ENCODE measurements at regions not wholly inside any gene's neighbourhood (a gene's known extent, or its start where the extent isn't known, plus 50 kb on each side); places are given as distances from the start of the nearest gene placed in this dataset.

DNA sequence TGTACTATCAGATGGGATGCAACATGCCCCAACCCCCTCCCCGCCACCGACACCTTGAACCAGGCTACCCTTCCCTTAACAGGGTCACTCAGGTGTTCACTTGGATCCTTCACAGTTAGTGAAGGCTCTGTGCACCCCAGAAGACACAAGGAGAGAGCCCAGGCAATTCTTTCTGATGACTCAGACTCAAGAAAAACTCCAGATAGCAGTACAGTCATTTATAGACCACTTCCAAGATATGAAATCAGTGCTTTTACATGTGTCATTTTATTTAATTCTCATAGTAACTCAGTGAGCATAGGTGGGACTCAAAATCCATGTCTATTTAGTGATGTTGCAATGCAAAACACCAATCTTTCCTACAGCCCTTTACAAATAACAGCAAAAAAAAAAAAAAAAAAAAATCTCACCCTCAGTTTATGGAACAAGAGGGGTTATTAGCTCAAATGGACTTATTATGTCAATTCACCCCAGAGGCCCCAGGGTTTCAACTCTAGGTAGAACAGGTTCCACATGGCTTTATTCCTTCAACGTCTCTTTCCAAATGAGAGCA, 71.9 kb downstream of the FOXD1 start:
- H3K4me3 ChIP-seq (ENCODE audit: low read depth, low read length), result no peak overlapping the region
- peaks cover 70% of the 10 kb centered on the region for H3K27me3 ChIP-seq (ENCODE audit: control insufficient read depth, insufficient read depth, low read length)
- H3K4me1 ChIP-seq (ENCODE audit: control insufficient read depth, insufficient read depth, low read length), result peaks cover 15% of the 10 kb centered on the region
- no peaks in the 10 kb centered on the region for H3K9me3 ChIP-seq (ENCODE audit: control insufficient read depth, insufficient read depth, low read length)
- no peaks in the 10 kb centered on the region for H3K36me3 ChIP-seq (ENCODE audit: control insufficient read depth, insufficient read depth, low read length)
- DNase-seq (ENCODE audit: low read depth in 4 of 6, low spot score in 6 of 6), result no peak
- 82% methylated on average over 2 of the region's 3 CpGs for WGBS (ENCODE audit: insufficient coverage)
- no peak overlapping the region for H3K27ac ChIP-seq (ENCODE audit: low read depth, low read length)

DNA sequence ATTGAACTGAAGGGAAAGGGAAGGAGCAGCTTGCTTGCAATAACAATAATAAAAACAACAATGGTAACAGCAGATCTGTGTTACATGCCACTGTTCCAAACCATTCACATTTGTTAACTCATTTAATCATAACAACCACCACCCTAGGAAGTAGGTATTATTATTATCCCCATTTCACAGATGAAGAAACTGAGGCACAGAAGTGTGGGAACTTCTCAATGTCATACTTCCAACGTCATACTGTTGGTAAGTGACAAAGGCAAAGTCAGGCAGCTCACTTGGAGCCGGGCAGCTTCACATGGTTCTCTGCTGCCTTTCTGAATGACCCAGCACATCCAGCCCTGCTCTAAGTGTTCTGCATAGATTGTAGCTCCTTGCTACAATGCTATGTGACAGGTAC, 72.6 kb downstream of the FOXD1 start:
- Histone ChIP-seq H3K4me1 (ENCODE audit: control insufficient read depth, insufficient read depth, low read length) (peaks cover 9% of the 10 kb centered on the region), H3K27me3 (ENCODE audit: control insufficient read depth, insufficient read depth, low read length) (peaks cover 63% of the 10 kb centered on the region), H3K4me3 (ENCODE audit: low read depth, low read length) (no peak overlapping the region), H3K9me3 (ENCODE audit: control insufficient read depth, insufficient read depth, low read length) (no peaks in the 10 kb centered on the region), H3K36me3 (ENCODE audit: control insufficient read depth, insufficient read depth, low read length) (no peaks in the 10 kb centered on the region), H3K27ac (ENCODE audit: low read depth, low read length) (no peak overlapping the region)
- 79% methylated on average over 2 of the region's 2 CpGs for WGBS (ENCODE audit: insufficient coverage)
- no peak for DNase-seq (ENCODE audit: low read depth in 4 of 6, low spot score in 6 of 6)

DNA sequence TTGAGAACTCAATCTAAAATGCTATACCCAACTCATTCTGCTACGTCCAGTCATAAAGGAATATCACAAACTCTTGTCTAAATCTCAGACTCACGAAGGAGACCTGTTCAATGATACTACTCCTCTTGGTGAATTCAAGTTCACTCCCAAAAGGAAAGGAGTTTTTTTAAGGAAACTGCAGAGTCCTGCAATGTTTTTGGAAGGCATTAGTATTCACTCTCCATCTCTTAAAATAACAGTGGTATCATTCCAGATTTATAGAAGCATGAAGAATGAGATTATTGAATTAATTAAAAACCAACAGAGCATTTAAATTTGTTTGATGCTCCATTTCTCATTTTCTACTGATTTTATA, 73.4 kb downstream of the FOXD1 start:
- H3K36me3 ChIP-seq (ENCODE audit: control insufficient read depth, insufficient read depth, low read length), result no peaks in the 10 kb centered on the region
- no peak overlapping the region for H3K27ac ChIP-seq (ENCODE audit: low read depth, low read length)
- WGBS (ENCODE audit: insufficient coverage), result 100% methylated on average over 1 of the region's 2 CpGs
- DNase-seq (ENCODE audit: low read depth in 4 of 6, low spot score in 6 of 6), result no peak
- no peak overlapping the region for H3K4me3 ChIP-seq (ENCODE audit: low read depth, low read length)
- H3K9me3 ChIP-seq (ENCODE audit: control insufficient read depth, insufficient read depth, low read length), result no peaks in the 10 kb centered on the region
- H3K4me1 ChIP-seq (ENCODE audit: control insufficient read depth, insufficient read depth, low read length), result peaks cover 3% of the 10 kb centered on the region
- peaks cover 59% of the 10 kb centered on the region for H3K27me3 ChIP-seq (ENCODE audit: control insufficient read depth, insufficient read depth, low read length)

DNA sequence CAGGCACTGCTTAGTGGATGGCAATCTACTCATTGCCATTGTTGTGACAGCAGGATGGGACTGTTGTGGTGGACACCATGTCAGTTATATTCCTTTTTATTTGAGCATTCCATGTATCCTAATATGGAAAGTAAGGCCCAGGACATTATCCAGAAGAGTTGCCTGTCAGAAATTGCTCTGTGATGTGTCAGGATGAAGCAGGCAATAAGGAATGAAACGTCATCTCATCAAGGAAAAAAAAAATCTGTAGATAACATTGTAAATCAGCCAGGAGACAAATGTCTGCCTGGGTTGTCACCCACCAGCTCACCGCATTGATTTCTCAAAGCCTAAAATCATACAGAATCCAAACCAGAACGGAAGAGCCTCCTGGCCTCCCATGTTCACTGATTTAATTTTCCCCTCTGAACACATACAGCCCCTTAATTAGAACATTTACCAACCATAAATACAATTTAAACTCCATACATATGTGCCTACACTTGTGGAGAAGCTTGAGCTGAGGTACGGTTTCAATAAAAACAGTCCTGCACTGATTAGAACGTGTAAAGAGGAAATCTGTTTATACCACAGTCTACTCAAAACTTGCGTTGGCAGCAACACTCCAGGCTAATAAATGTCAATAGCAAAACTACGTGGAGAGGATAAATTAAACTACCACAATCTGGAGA, 73.9 kb downstream of the FOXD1 start:
- H3K4me3 ChIP-seq (ENCODE audit: low read depth, low read length), result no peak overlapping the region
- H3K27ac ChIP-seq (ENCODE audit: low read depth, low read length), result no peak overlapping the region
- H3K4me1 ChIP-seq (ENCODE audit: control insufficient read depth, insufficient read depth, low read length), result no peaks in the 10 kb centered on the region
- DNase-seq (ENCODE audit: low read depth in 4 of 6, low spot score in 6 of 6), result no peak
- H3K36me3 ChIP-seq (ENCODE audit: control insufficient read depth, insufficient read depth, low read length), result no peaks in the 10 kb centered on the region
- H3K27me3 ChIP-seq (ENCODE audit: control insufficient read depth, insufficient read depth, low read length), result peaks cover 54% of the 10 kb centered on the region
- H3K9me3 ChIP-seq (ENCODE audit: control insufficient read depth, insufficient read depth, low read length), result no peaks in the 10 kb centered on the region
- 94% methylated on average over 2 of the region's 7 CpGs for WGBS (ENCODE audit: insufficient coverage)

DNA sequence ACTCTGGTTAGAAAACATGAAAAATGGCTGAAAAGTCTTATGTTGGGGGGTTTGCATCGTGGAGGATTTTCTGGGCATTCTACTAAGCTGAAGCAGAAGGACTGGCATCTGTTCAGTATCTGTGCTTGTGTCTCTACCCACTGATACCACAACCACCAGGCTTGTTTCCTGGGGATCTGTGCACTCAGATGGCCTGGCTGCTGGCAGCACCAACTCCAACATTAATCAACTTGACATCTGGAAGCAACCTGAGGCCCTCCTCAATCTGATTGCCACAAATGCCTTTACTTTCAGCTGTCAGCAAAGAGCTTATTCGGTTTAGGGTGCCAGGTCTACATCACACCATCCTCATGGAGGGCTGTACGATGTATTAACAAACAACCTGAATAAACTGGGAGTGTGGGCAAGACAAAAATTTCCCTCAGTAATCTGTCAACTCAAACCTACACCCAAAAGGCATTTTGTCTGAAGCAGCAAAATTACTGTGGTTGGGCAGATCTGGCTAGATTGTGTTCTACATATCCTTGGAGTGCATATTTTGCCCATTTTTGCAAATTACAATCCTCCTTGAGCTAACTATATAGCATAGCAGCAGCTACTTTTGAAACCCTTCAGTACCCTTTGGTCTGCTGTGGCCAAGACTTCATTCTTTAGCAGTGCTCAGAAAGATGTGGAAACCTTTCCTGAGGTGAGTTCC, 74.6 kb downstream of the FOXD1 start:
- H3K4me3 ChIP-seq (ENCODE audit: low read depth, low read length), result no peak overlapping the region
- H3K4me1 ChIP-seq (ENCODE audit: control insufficient read depth, insufficient read depth, low read length), result no peaks in the 10 kb centered on the region
- peaks cover 47% of the 10 kb centered on the region for H3K27me3 ChIP-seq (ENCODE audit: control insufficient read depth, insufficient read depth, low read length)
- WGBS (ENCODE audit: insufficient coverage), result 79% methylated on average over 3 of the region's 3 CpGs
- no peaks in the 10 kb centered on the region for H3K36me3 ChIP-seq (ENCODE audit: control insufficient read depth, insufficient read depth, low read length)
- H3K27ac ChIP-seq (ENCODE audit: low read depth, low read length), result no peak overlapping the region
- no peaks in the 10 kb centered on the region for H3K9me3 ChIP-seq (ENCODE audit: control insufficient read depth, insufficient read depth, low read length)
- no peak for DNase-seq (ENCODE audit: low read depth in 4 of 6, low spot score in 6 of 6)

DNA sequence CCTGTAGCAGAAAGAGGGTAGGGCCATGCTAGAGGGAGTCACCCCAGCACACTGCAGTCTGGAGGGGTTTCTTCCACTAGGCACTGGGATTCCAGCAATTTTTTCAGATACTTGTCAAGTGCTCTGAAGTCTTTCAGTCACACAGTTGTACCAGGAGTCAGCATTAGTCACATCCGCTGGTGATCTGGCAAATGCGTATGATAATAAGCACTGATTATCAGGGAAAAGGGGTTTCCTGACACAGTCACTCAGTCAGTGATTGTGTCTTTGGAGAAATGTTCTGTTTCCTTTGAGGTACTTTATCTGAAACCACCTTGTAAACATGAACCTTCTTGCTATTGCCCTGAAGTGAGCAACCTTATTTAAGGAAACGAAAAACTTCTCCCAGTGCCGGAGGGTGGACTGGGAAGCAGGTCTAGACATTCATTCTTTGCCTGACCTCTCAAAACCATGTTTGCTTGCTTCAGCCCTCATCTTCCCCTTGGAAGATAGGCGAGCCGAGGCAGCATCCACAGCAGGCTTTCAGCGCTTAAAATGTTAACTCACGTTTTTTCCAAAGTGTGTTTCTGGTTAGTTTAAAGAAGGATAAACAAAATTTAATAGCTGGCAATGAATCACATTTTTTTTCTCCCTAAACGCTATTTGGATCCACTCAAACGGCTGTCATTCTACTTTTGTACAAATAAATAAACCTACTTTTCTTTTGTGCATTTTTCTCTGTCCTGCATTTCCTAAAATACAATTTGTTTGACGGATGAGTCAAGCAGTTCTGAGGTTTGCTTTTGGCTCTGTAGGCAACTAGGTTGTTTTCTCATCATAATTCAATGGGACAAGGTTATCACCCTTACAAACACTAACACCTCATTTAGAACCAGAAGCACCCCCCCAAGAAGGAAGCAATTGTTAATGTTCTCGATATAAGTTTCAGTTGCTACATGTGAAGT, 77.7 kb downstream of the FOXD1 start:
- peaks cover 25% of the 10 kb centered on the region for H3K27me3 ChIP-seq (ENCODE audit: control insufficient read depth, insufficient read depth, low read length)
- WGBS (ENCODE audit: insufficient coverage), result 70% methylated on average over 2 of the region's 12 CpGs
- no peaks in the 10 kb centered on the region for H3K36me3 ChIP-seq (ENCODE audit: control insufficient read depth, insufficient read depth, low read length)
- H3K9me3 ChIP-seq (ENCODE audit: control insufficient read depth, insufficient read depth, low read length), result no peaks in the 10 kb centered on the region
- H3K4me3 ChIP-seq (ENCODE audit: low read depth, low read length), result no peak overlapping the region
- H3K4me1 ChIP-seq (ENCODE audit: control insufficient read depth, insufficient read depth, low read length), result peaks cover 6% of the 10 kb centered on the region
- no peak for DNase-seq (ENCODE audit: low read depth in 4 of 6, low spot score in 6 of 6)
- no peak overlapping the region for H3K27ac ChIP-seq (ENCODE audit: low read depth, low read length)

DNA sequence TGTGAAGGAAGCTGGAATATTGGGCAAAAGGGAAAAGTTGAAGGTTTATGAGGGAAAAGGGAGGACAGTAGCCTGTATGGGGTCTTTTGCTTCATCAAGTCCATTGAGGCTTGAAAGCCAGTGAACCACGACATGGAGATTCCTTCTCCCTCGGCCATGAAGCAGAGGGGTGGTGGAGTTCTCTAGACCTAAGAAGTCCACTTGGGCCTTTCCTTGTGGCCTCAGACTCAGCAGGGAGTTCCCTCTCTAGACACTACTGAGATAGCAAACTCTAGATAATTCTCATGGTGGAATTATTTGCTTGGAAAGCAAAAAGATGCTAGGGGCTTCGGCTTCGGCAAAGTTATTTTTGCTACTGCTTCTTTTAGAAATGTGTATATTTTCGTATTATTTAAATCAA, 78.5 kb downstream of the FOXD1 start:
- H3K27me3 ChIP-seq (ENCODE audit: control insufficient read depth, insufficient read depth, low read length), result peaks cover 23% of the 10 kb centered on the region
- no peaks in the 10 kb centered on the region for H3K9me3 ChIP-seq (ENCODE audit: control insufficient read depth, insufficient read depth, low read length)
- no CpG with 5 or more reads among the region's 5 CpGs for WGBS (ENCODE audit: insufficient coverage)
- no peak overlapping the region for H3K4me3 ChIP-seq (ENCODE audit: low read depth, low read length)
- no peak for DNase-seq (ENCODE audit: low read depth in 4 of 6, low spot score in 6 of 6)
- no peaks in the 10 kb centered on the region for H3K36me3 ChIP-seq (ENCODE audit: control insufficient read depth, insufficient read depth, low read length)
- H3K27ac ChIP-seq (ENCODE audit: low read depth, low read length), result no peak overlapping the region
- peaks cover 8% of the 10 kb centered on the region for H3K4me1 ChIP-seq (ENCODE audit: control insufficient read depth, insufficient read depth, low read length)

DNA sequence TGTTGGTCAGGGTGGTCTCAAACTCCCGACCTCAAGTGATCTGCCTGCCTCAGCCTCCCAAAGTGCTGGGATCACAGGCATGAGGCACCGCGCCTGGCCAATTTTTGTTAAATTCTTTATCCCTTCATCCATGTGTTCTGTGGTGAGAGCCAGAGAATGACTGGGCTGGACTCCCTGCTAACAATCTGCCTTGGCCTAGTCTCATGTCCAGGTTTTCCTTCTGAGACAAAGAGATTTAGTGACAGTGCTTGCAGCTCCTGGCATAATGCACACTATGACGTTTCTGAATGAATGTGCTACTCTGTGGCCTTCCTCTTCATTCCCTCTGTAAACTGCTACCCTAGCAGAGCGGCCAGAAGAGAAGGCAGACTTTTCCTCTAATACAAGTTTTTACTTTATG, 79.3 kb downstream of the FOXD1 start:
- Histone ChIP-seq H3K27me3 (ENCODE audit: control insufficient read depth, insufficient read depth, low read length) (peaks cover 16% of the 10 kb centered on the region), H3K27ac (ENCODE audit: low read depth, low read length) (no peak overlapping the region), H3K36me3 (ENCODE audit: control insufficient read depth, insufficient read depth, low read length) (no peaks in the 10 kb centered on the region), H3K4me3 (ENCODE audit: low read depth, low read length) (no peak overlapping the region), H3K9me3 (ENCODE audit: control insufficient read depth, insufficient read depth, low read length) (no peaks in the 10 kb centered on the region), H3K4me1 (ENCODE audit: control insufficient read depth, insufficient read depth, low read length) (peaks cover 8% of the 10 kb centered on the region)
- DNase-seq (ENCODE audit: low read depth in 4 of 6, low spot score in 6 of 6), result no peak
- 80% methylated on average over 3 of the region's 5 CpGs for WGBS (ENCODE audit: insufficient coverage)

DNA sequence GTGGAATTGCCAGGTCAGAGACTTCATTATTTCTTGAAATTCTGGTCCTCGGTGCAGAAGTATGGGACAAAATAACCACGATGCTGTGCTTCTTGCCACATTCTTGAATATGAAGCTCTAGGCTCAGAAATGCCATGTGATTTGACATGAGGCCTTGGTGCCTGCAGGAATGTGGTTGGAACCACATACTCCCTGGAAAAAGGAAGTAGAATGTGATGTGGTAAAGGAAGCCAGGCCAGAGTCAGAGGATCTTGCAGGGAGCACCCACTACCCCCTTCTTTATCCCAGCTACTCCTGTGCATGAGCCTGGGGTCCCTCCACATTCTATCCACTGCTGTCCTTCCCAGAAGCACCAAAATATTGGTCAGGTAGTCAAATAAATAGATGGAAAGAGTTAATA, 80.9 kb downstream of the FOXD1 start:
- H3K9me3 ChIP-seq (ENCODE audit: control insufficient read depth, insufficient read depth, low read length), result no peaks in the 10 kb centered on the region

More for the DNA sequence above, 80.9 kb downstream of the FOXD1 start:
- H3K27ac ChIP-seq (ENCODE audit: low read depth, low read length), result no peak overlapping the region
- peaks cover 8% of the 10 kb centered on the region for H3K4me1 ChIP-seq (ENCODE audit: control insufficient read depth, insufficient read depth, low read length)
- DNase-seq (ENCODE audit: low read depth in 4 of 6, low spot score in 6 of 6), result no peak
- H3K4me3 ChIP-seq (ENCODE audit: low read depth, low read length), result no peak overlapping the region
- peaks cover 10% of the 10 kb centered on the region for H3K27me3 ChIP-seq (ENCODE audit: control insufficient read depth, insufficient read depth, low read length)
- 84% methylated on average over 2 of the region's 2 CpGs for WGBS (ENCODE audit: insufficient coverage)
- no peaks in the 10 kb centered on the region for H3K36me3 ChIP-seq (ENCODE audit: control insufficient read depth, insufficient read depth, low read length)

All from spinal cord (tissue), 9 donors.